WTC11 (cell line): ENCODE measurements at regions not wholly inside any gene's neighbourhood (a gene's known extent, or its start where the extent isn't known, plus 50 kb on each side); places are given as distances from the start of the nearest gene placed in this dataset.

Experiments
- CTCF ChIP-seq: fragments of 200-600 bp; IDR thresholded peaks from 2 replicates; pipeline ENCODE4 v1.8.0; 2022; ENCODE audit warnings: antibody characterized with exemption
- ETV6 ChIP-seq: sonication (generic); formaldehyde crosslinking; IDR thresholded peaks from 2 replicates; pipeline ENCODE4 v1.8.1; 2022; ENCODE audit warnings: mild to moderate bottlenecking, missing genetic modification reagents
- GRHL2 ChIP-seq: fragments of 250-450 bp; sonication (Bioruptor Pico); IDR thresholded peaks from 2 replicates; pipeline ENCODE4 v1.8.0; 2022; ENCODE audit warnings: mild to moderate bottlenecking, moderate library complexity; ENCODE audit not compliant: insufficient replicate concordance, severe bottlenecking
- GTF2I ChIP-seq: fragments of 250-450 bp; sonication (Bioruptor Pico); conservative IDR thresholded peaks from 2 replicates; pipeline ENCODE4 v1.4.0; 2021; ENCODE audit warnings: mild to moderate bottlenecking
- RORB ChIP-seq: fragments of 250-450 bp; sonication (Bioruptor Pico); IDR thresholded peaks from 2 replicates; pipeline ENCODE4 v1.9.0; 2021; ENCODE audit warnings: mild to moderate bottlenecking
- TEAD4 ChIP-seq: sonication (generic); formaldehyde crosslinking; IDR thresholded peaks from 2 replicates; pipeline ENCODE4 v1.8.0; 2022; ENCODE audit warnings: mild to moderate bottlenecking, missing genetic modification reagents
- ZNF396 ChIP-seq: fragments of 250-450 bp; sonication (Bioruptor Pico); IDR thresholded peaks from 2 replicates; pipeline ENCODE4 v1.8.0; 2021; ENCODE audit warnings: mild to moderate bottlenecking, moderate library complexity, borderline replicate concordance
- TF ChIP-seq, protein P1 (sequence below): sonication (generic); formaldehyde crosslinking; IDR thresholded peaks from 2 replicates; pipeline ENCODE4 v1.8.1; 2023; ENCODE audit warnings: mild to moderate bottlenecking, missing genetic modification reagents, moderate library complexity

GRCh38 chr2:142299021-142299420 is 168.2 kb upstream of the LRP1B start:
- TF ChIP-seq CTCF: no peak
- TF ChIP-seq ZNF396 (CRISPR knock-in tag): no peak
- TF ChIP-seq RORB (CRISPR knock-in tag): no peak
- no peak for TF ChIP-seq TEAD4 (CRISPR knock-in tag)
- no peak for TF ChIP-seq ETV6 (CRISPR knock-in tag)
- TF ChIP-seq GRHL2 (CRISPR knock-in tag): no peak
- TF ChIP-seq, protein P1, sequence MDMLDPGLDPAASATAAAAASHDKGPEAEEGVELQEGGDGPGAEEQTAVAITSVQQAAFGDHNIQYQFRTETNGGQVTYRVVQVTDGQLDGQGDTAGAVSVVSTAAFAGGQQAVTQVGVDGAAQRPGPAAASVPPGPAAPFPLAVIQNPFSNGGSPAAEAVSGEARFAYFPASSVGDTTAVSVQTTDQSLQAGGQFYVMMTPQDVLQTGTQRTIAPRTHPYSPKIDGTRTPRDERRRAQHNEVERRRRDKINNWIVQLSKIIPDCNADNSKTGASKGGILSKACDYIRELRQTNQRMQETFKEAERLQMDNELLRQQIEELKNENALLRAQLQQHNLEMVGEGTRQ (CRISPR knock-in tag): no peak
- no peak for TF ChIP-seq GTF2I
